H7 (cell line): ENCODE measurements at regions not wholly inside any gene's neighbourhood (a gene's known extent, or its start where the extent isn't known, plus 50 kb on each side); places are given as distances from the start of the nearest gene placed in this dataset.

Source experiments
- DNase-seq: peaks from one replicate; pipeline ENCODE4 v3.0.0; 2012
- H3K27me3 ChIP-seq: 2 replicates; pipeline ENCODE4 v1.6.0; 2011; ENCODE audit warnings: mild to moderate bottlenecking, low read length; ENCODE audit not compliant: control insufficient read depth, insufficient read depth
- H3K36me3 ChIP-seq: replicated peaks from 2 replicates; pipeline ENCODE4 v1.5.1; 2011; ENCODE audit warnings: low read length; ENCODE audit not compliant: control insufficient read depth, insufficient read depth
- H3K4me3 ChIP-seq: 2 replicates; pipeline ENCODE4 v1.5.1; 2011; ENCODE audit warnings: low read depth, mild to moderate bottlenecking, control low read depth, low read length, moderate library complexity; ENCODE audit not compliant: insufficient read depth

GRCh38 chr17:13931800-13932460 lies 137.4 kb upstream of the COX10 start:
- no peak for DNase-seq
- Histone ChIP-seq H3K27me3 (no peaks in the 10 kb centered on the region), H3K4me3 (no peak overlapping the region), H3K36me3 (no peaks in the 10 kb centered on the region)

- no peaks in the 10 kb centered on the region for H3K27me3 ChIP-seq
- H3K36me3 ChIP-seq: no peaks in the 10 kb centered on the region
- no peak for DNase-seq
- no peak overlapping the region for H3K4me3 ChIP-seq
Measured at GRCh38 chr17:13933441-13934276, 135.6 kb upstream of the COX10 start.

GRCh38 chr17:13939222-13939621 lies 130.1 kb upstream of the COX10 start:
- no peak overlapping the region for H3K4me3 ChIP-seq
- no peak for DNase-seq
- no peaks in the 10 kb centered on the region for H3K36me3 ChIP-seq
- no peaks in the 10 kb centered on the region for H3K27me3 ChIP-seq

GRCh38 chr17:13940858-13941665 lies 128.2 kb upstream of the COX10 start:
- no peaks in the 10 kb centered on the region for H3K36me3 ChIP-seq
- H3K27me3 ChIP-seq: no peaks in the 10 kb centered on the region
- DNase-seq: no peak
- no peak overlapping the region for H3K4me3 ChIP-seq

GRCh38 chr17:13941781-13942180 lies 127.5 kb upstream of the COX10 start:
- no peak for DNase-seq
- Histone ChIP-seq H3K27me3 (no peaks in the 10 kb centered on the region), H3K4me3 (no peak overlapping the region), H3K36me3 (no peaks in the 10 kb centered on the region)

GRCh38 chr17:13943909-13944308 lies 125.4 kb upstream of the COX10 start:
- no peaks in the 10 kb centered on the region for H3K36me3 ChIP-seq
- H3K27me3 ChIP-seq: no peaks in the 10 kb centered on the region
- DNase-seq: no peak
- H3K4me3 ChIP-seq: no peak overlapping the region

GRCh38 chr17:13947499-13947898 lies 121.8 kb upstream of the COX10 start:
- DNase-seq: no peak
- no peak overlapping the region for H3K4me3 ChIP-seq
- no peaks in the 10 kb centered on the region for H3K27me3 ChIP-seq
- H3K36me3 ChIP-seq: no peaks in the 10 kb centered on the region

GRCh38 chr17:13952009-13952750 lies 117.1 kb upstream of the COX10 start:
- Histone ChIP-seq H3K36me3 (no peaks in the 10 kb centered on the region), H3K27me3 (no peaks in the 10 kb centered on the region), H3K4me3 (no peak overlapping the region)
- DNase-seq: no peak

- H3K36me3 ChIP-seq: no peaks in the 10 kb centered on the region
- H3K4me3 ChIP-seq: no peak overlapping the region
- DNase-seq: no peak
- no peaks in the 10 kb centered on the region for H3K27me3 ChIP-seq
Measured at GRCh38 chr17:13953841-13954240, 115.5 kb upstream of the COX10 start.

- no peak overlapping the region for H3K4me3 ChIP-seq
- no peaks in the 10 kb centered on the region for H3K27me3 ChIP-seq
- H3K36me3 ChIP-seq: no peaks in the 10 kb centered on the region
- DNase-seq: no peak
Measured at GRCh38 chr17:13957636-13958035, 111.7 kb upstream of the COX10 start.

GRCh38 chr17:13958773-13959172 lies 110.5 kb upstream of the COX10 start:
- no peak for DNase-seq

GRCh38 chr17:13961265-13961664 lies 108.0 kb upstream of the COX10 start:
- H3K4me3 ChIP-seq: no peak overlapping the region
- DNase-seq: no peak
- no peaks in the 10 kb centered on the region for H3K36me3 ChIP-seq
- H3K27me3 ChIP-seq: no peaks in the 10 kb centered on the region

More at GRCh38 chr17:13958773-13959172, 110.5 kb upstream of the COX10 start:
- no peaks in the 10 kb centered on the region for H3K27me3 ChIP-seq
- H3K4me3 ChIP-seq: no peak overlapping the region
- H3K36me3 ChIP-seq: no peaks in the 10 kb centered on the region

GRCh38 chr17:13962716-13963240 lies 106.5 kb upstream of the COX10 start:
- Histone ChIP-seq H3K4me3 (no peak overlapping the region), H3K27me3 (no peaks in the 10 kb centered on the region), H3K36me3 (no peaks in the 10 kb centered on the region)
- no peak for DNase-seq

- Histone ChIP-seq H3K4me3 (no peak overlapping the region), H3K27me3 (no peaks in the 10 kb centered on the region), H3K36me3 (no peaks in the 10 kb centered on the region)
- no peak for DNase-seq
Measured at GRCh38 chr17:13967416-13967815, 101.9 kb upstream of the COX10 start.
